OCI-LY7 (cell line): ENCODE measurements at regions not wholly inside any gene's neighbourhood (a gene's known extent, or its start where the extent isn't known, plus 50 kb on each side); places are given as distances from the start of the nearest gene placed in this dataset.

Experiments
- CTCF ChIP-seq: fragments of 200-600 bp; sonication (generic); conservative IDR thresholded peaks from 2 replicates; pipeline ENCODE4 v1.5.1; 2014; ENCODE audit warnings: mild to moderate bottlenecking, antibody characterized with exemption, low read length, moderate library complexity, mixed read lengths
- EZH2phosphoT487 ChIP-seq: fragments of 200-600 bp; sonication (generic); IDR thresholded peaks from 2 replicates; pipeline ENCODE4 v1.6.1; 2018; ENCODE audit warnings: low read depth, borderline replicate concordance, mild to moderate bottlenecking, mixed run types, antibody characterized with exemption, low read length, moderate library complexity, mixed read lengths

GRCh38 chr5:162393534-162393933, 326.0 kb downstream of the GABRG2 start:
- TF ChIP-seq CTCF: no peak
- no peak for TF ChIP-seq EZH2phosphoT487
